K562 (cell line): ENCODE measurements at regions not wholly inside any gene's neighbourhood (a gene's known extent, or its start where the extent isn't known, plus 50 kb on each side); places are given as distances from the start of the nearest gene placed in this dataset.

Experiments used
- ATAC-seq: fragments of 200-7000 bp; cut with Tn5 transposase; 3 replicates; pipeline ENCODE4 v1.9.1; 2020; ENCODE audit warnings: moderate library complexity
- BruUV-seq: library from RNA; stranded (reverse); fragments of 400-500 nt; replicated peaks from 2 replicates; lab custom pipeline; 2021; lab: Mats Ljungman, UMichigan
- CTCF ChIA-PET: fragments of 300-600 bp; formaldehyde crosslinking; extraction: SDS; loops from one replicate; lab custom pipeline; 2021; ENCODE audit warnings: low intra/inter-chr PET ratio; lab: Yijun Ruan, JAX
- POLR2A ChIA-PET: fragments of 300-600, 350-650 bp; sonication (Branson Sonifier 250); formaldehyde crosslinking; extraction: SDS; loops from one replicate; lab custom pipeline; 2021; ENCODE audit warnings: antibody characterized with exemption, inconsistent platforms; lab: Yijun Ruan, JAX
- DNase-seq, 4 experiments: peaks; one replicate each; pipeline versions ENCODE4 v3.0.0 to v3.0.0-alpha.2; 2011 to 2018; ENCODE audit warnings: low spot score in 3 of 4, mixed read lengths in 3 of 4; ENCODE audit errors: extremely low read depth in 1 of 4
- FAIRE-seq: peaks from 2 replicates; lab custom pipeline; 2011; peaks lifted over from hg19 to GRCh38; lab: Jason Lieb, UNC
- H2AFZ ChIP-seq: 2 replicates; pipeline ENCODE4 v1.6.0; 2011; ENCODE audit warnings: low read depth, low read length, control low read depth, inconsistent platforms
- H3K27ac ChIP-seq: fragments of 200-600 bp; 3 replicates; pipeline ENCODE4 v1.8.0; 2011; ENCODE audit warnings: low read depth, mild to moderate bottlenecking, control low read depth, inconsistent platforms, low read length, moderate library complexity, mixed read lengths; ENCODE audit errors: extremely low read depth
- H3K27me3 ChIP-seq, 2 experiments: fragments of 300-600 bp in 1 of 2; 2 replicates in 1 of 2; 3 replicates in 1 of 2; pipeline versions ENCODE4 v1.6.0 to v1.8.0; 2011; ENCODE audit warnings: inconsistent platforms in 2 of 2, low read length in 2 of 2, mild to moderate bottlenecking in 1 of 2, mixed read lengths in 1 of 2, moderate library complexity in 1 of 2; ENCODE audit not compliant: control insufficient read depth in 2 of 2, insufficient read depth in 2 of 2
- H3K36me3 ChIP-seq: fragments of 300-600 bp; 3 replicates; pipeline ENCODE4 v1.8.0; 2011; ENCODE audit warnings: mild to moderate bottlenecking, low read length, inconsistent platforms; ENCODE audit not compliant: control insufficient read depth, insufficient read depth
- H3K4me1 ChIP-seq, 2 experiments: fragments of 200-600 bp in 1 of 2; replicated peaks in 1 of 2; 2 replicates in 1 of 2; 3 replicates in 1 of 2; pipeline versions ENCODE4 v1.5.1 to v1.8.0; 2011; ENCODE audit warnings: inconsistent platforms in 2 of 2, low read length in 2 of 2, mild to moderate bottlenecking in 1 of 2, mixed read lengths in 1 of 2, moderate library complexity in 1 of 2; ENCODE audit not compliant: control insufficient read depth in 2 of 2, insufficient read depth in 2 of 2
- H3K4me2 ChIP-seq: 2 replicates; pipeline ENCODE4 v1.6.1; 2011; ENCODE audit warnings: low read length, control low read depth, inconsistent platforms, mixed read lengths; ENCODE audit not compliant: insufficient read depth
- H3K4me3 ChIP-seq: fragments of 200-600 bp; sonication (generic), shearing (Covaris generic); 2 replicates; pipeline ENCODE4 v1.5.1; 2016; ENCODE audit warnings: control low read depth, inconsistent platforms
- H3K79me2 ChIP-seq: fragments of 200-600 bp; 3 replicates; pipeline ENCODE4 v1.8.0; 2011; ENCODE audit warnings: low read length, inconsistent platforms; ENCODE audit not compliant: control insufficient read depth, insufficient read depth
- H3K9ac ChIP-seq, 2 experiments: 2 replicates each; pipeline versions ENCODE4 v1.6.0 to v1.6.1; 2011; ENCODE audit warnings: low read depth in 2 of 2, low read length in 2 of 2, control low read depth in 1 of 2, inconsistent platforms in 1 of 2, mild to moderate bottlenecking in 1 of 2, mixed read lengths in 1 of 2; ENCODE audit not compliant: insufficient read depth in 1 of 2
- H3K9me1 ChIP-seq: one replicate; pipeline ENCODE4 v1.6.0; 2011; ENCODE audit warnings: inconsistent platforms, mild to moderate bottlenecking, low read length, moderate library complexity; ENCODE audit not compliant: control insufficient read depth, insufficient read depth
- H3K9me3 ChIP-seq: replicated peaks from 2 replicates; pipeline ENCODE4 v1.5.1; 2011; ENCODE audit warnings: low read depth, low read length, inconsistent platforms; ENCODE audit not compliant: control insufficient read depth, insufficient read depth
- H4K20me1 ChIP-seq: replicated peaks from 2 replicates; pipeline ENCODE4 v1.6.1; 2011; ENCODE audit warnings: low read length, inconsistent platforms, mixed read lengths; ENCODE audit not compliant: control insufficient read depth, insufficient read depth
- ADNP ChIP-seq: fragments of 200-800 bp; sonication (Bioruptor generic); IDR thresholded peaks from 2 replicates; pipeline ENCODE4 v1.6.1; 2016; ENCODE audit warnings: missing genetic modification characterization, missing compliant biosample characterization
- ATF3 ChIP-seq, 2 experiments: fragments of 450-650 bp in 1 of 2; sonication (generic) in 1 of 2; formaldehyde crosslinking in 1 of 2; IDR thresholded peaks in 1 of 2; conservative IDR thresholded peaks in 1 of 2; 2 replicates each; pipeline versions ENCODE4 v1.6.1 to v1.8.1; 2016 to 2023; ENCODE audit warnings: mild to moderate bottlenecking in 2 of 2, moderate library complexity in 2 of 2, inconsistent platforms in 1 of 2, missing genetic modification reagents in 1 of 2
- ATF7 ChIP-seq: fragments of 450-650 bp; IDR thresholded peaks from 2 replicates; pipeline ENCODE4 v1.7.1; 2014; ENCODE audit warnings: mild to moderate bottlenecking, moderate library complexity
- CREM ChIP-seq: IDR thresholded peaks from 2 replicates; pipeline ENCODE4 v1.6.1; 2014; ENCODE audit warnings: antibody characterized with exemption, low read depth
- E2F5 ChIP-seq: sonication (generic); formaldehyde crosslinking; IDR thresholded peaks from 2 replicates; pipeline ENCODE4 v1.8.0; 2022; ENCODE audit warnings: mild to moderate bottlenecking, missing genetic modification reagents
- ELF4 ChIP-seq: fragments of 450-650 bp; formaldehyde crosslinking; IDR thresholded peaks from 2 replicates; pipeline ENCODE4 v1.4.0; 2022; ENCODE audit warnings: missing genetic modification characterization
- JUND ChIP-seq, 2 experiments: IDR thresholded peaks; 2 replicates in 1 of 2; 3 replicates in 1 of 2; pipeline ENCODE4 v1.6.1; 2011; ENCODE audit warnings: borderline replicate concordance in 2 of 2, low read depth in 2 of 2, low read length in 2 of 2, improper control_type of control experiment in 1 of 2, missing biosample characterization in 1 of 2, missing genetic modification characterization in 1 of 2, missing genetic modification reagents in 1 of 2
- MYNN ChIP-seq, 2 experiments: sonication (generic); formaldehyde crosslinking in 1 of 2; IDR thresholded peaks; 2 replicates each; pipeline versions ENCODE4 v1.5.0 to v1.6.1; 2016 to 2020; ENCODE audit warnings: antibody characterized with exemption in 1 of 2, missing genetic modification reagents in 1 of 2
- POLR2A ChIP-seq: fragments of 450-650 bp; conservative IDR thresholded peaks from 2 replicates; pipeline ENCODE4 v1.6.1; 2016
- SMC3 ChIP-seq: conservative IDR thresholded peaks from 2 replicates; pipeline ENCODE4 v1.6.1; 2011; ENCODE audit warnings: low read depth, low read length, improper control_type of control experiment; ENCODE audit not compliant: insufficient read depth
- TAF1 ChIP-seq: IDR thresholded peaks from 2 replicates; pipeline ENCODE4 v1.6.1; 2011; ENCODE audit warnings: mild to moderate bottlenecking, low read length, moderate library complexity; ENCODE audit not compliant: insufficient read depth, control insufficient read depth, severe bottlenecking; ENCODE audit errors: extremely low read depth
- TFAM ChIP-seq: fragments of 250-450 bp; sonication (Bioruptor Pico); conservative IDR thresholded peaks from 2 replicates; pipeline ENCODE4 v1.5.0; 2021; ENCODE audit warnings: mild to moderate bottlenecking, moderate library complexity
- TFE3 ChIP-seq: fragments of 450-650 bp; formaldehyde crosslinking; IDR thresholded peaks from 2 replicates; pipeline ENCODE4 v1.4.0; 2020; ENCODE audit warnings: mild to moderate bottlenecking, mixed read lengths
- ZFP1 ChIP-seq: fragments of 450-650 bp; formaldehyde crosslinking; IDR thresholded peaks from 2 replicates; pipeline ENCODE4 v1.4.0; 2020; ENCODE audit warnings: mild to moderate bottlenecking, mixed read lengths
- ZNF12 ChIP-seq: sonication (generic); formaldehyde crosslinking; IDR thresholded peaks from 2 replicates; pipeline ENCODE4 v1.4.0; 2020; ENCODE audit warnings: mild to moderate bottlenecking, missing genetic modification reagents
- ZNF263 ChIP-seq: sonication (generic); formaldehyde crosslinking; IDR thresholded peaks from 2 replicates; pipeline ENCODE4 v1.8.0; 2022; ENCODE audit warnings: mild to moderate bottlenecking, missing genetic modification reagents, borderline replicate concordance
- ZNF384 ChIP-seq: IDR thresholded peaks from 2 replicates; pipeline ENCODE4 v1.6.1; 2012; ENCODE audit warnings: low read depth, low read length, improper control_type of control experiment
- ZNF785 ChIP-seq: fragments of 250-450 bp; sonication (Bioruptor Pico); IDR thresholded peaks from 2 replicates; pipeline ENCODE4 v1.4.0; 2020; ENCODE audit warnings: mild to moderate bottlenecking
- WGBS: fragments of 100-300 bp; shearing (Covaris generic); methylation state at CpG from one replicate; pipeline ENCODE4 v1.1.6; 2016; ENCODE audit warnings: low coverage, mixed read lengths; ENCODE audit not compliant: insufficient coverage; ENCODE audit errors: missing lambda C conversion rate; 5-methylcytosine and 5-hydroxymethylcytosine counted together
- in situ Hi-C: fragments of 300-500 bp; cut with MboI; formaldehyde crosslinking; loops from 4 replicates; pipeline ENCODE4 v1.15.0; 2018; ENCODE audit warnings: inconsistent platforms, mixed read lengths
- intact Hi-C: fragments of 100-400 bp; cut with micrococcal nuclease; formaldehyde crosslinking; loops from 2 replicates; pipeline ENCODE4 v1.14.2; 2022

- no peaks in the 10 kb centered on the region for H3K27me3 ChIP-seq
- FAIRE-seq (peak; percentile 40), ATAC-seq (peak; percentile 41; the same call in 2 of the 3 replicates), DNase-seq (peak; percentile 47 to 57 (median 52))
- H3K9me3 ChIP-seq = no peaks in the 10 kb centered on the region
- H3K36me3 ChIP-seq = no peaks in the 10 kb centered on the region
- ChIA-PET POLR2A (interaction anchor here (1.0 to 1.2 kb wide), 2 partner anchors 115 to 146 kb away, joined by 3 to 4 read pairs; no protein-coding TSS in a partner anchor), CTCF (interaction anchor here (0.5 to 1.3 kb wide), 5 partner anchors 97 to 236 kb away, joined by 3 to 13 read pairs (median 3); no protein-coding TSS in a partner anchor)
- in situ Hi-C loops = no loop called here
- no peak overlapping the region; the same call in 2 of the 3 replicates for H3K27ac ChIP-seq
- peak overlapping the region; percentile 55; the same call in 1 of the 2 replicates for H2AFZ ChIP-seq
- intact Hi-C loops = loop anchor here (1.0 to 5.0 kb wide), 3 partner anchors 22 to 220 kb away; no protein-coding TSS in a partner anchor
- no peak overlapping the region for H3K9ac ChIP-seq
- H3K79me2 ChIP-seq = no peaks in the 10 kb centered on the region
- peaks cover 29 to 83% of the 10 kb centered on the region in 2 experiments; a peak in 4 of 5 replicates for H3K4me1 ChIP-seq
- H3K9me1 ChIP-seq = no peaks in the 10 kb centered on the region
- no TSS peak for BruUV-seq
- no peak overlapping the region for H3K4me3 ChIP-seq
- no peaks in the 10 kb centered on the region for H4K20me1 ChIP-seq
- 4% methylated on average over 3 of the region's 3 CpGs for WGBS
- H3K4me2 ChIP-seq = no peak overlapping the region; the same call in 1 of the 2 replicates
- TF ChIP-seq SMC3 (peak; percentile 56), ATF7 (peak; percentile 39; the same call in 1 of the 2 replicates), ZNF263 (CRISPR knock-in tag) (no peak), TAF1 (no peak), ZNF384 (peak; percentile 54; the same call in 1 of the 2 replicates), CREM (0 out of 2 replicates have a peak, but pooled peaks have one; percentile 16), E2F5 (no peak), TFAM (no peak), ZNF12 (no peak), ELF4 (0 out of 2 replicates have a peak, but pooled peaks have one; percentile 10), ADNP (tag) (no peak), JUND (IDR thresholded peaks at IDR 0.05; ENCODE audit: borderline replicate concordance, low read depth, low read length) (peak; percentile 53; the same call in 1 of the 2 replicates), JUND (tag; IDR thresholded peaks at IDR 0.05; ENCODE audit: borderline replicate concordance, low read depth, low read length) (peak; percentile 80; the same call in 2 of the 3 replicates), ZFP1 (CRISPR knock-in tag) (no peak), TFE3 (CRISPR knock-in tag) (no peak), ATF3 (IDR thresholded peaks at IDR 0.05) (peak; percentile 49; the same call in 1 of the 2 replicates), ATF3 (CRISPR knock-in tag; conservative IDR thresholded peaks at IDR 0.05) (0 out of 2 replicates have a peak, but pooled peaks have one; percentile 25), MYNN (IDR thresholded peaks at IDR 0.05) (no peak), MYNN (CRISPR knock-in tag; IDR thresholded peaks at IDR 0.05) (no peak), POLR2A (no peak), ZNF785 (CRISPR knock-in tag) (no peak)
Observed at GRCh38 chr17:33927732-33928133, 327.4 kb upstream of the CCL2 start.
